ENCODE measurements at regions not wholly inside any gene's neighbourhood (a gene's known extent, or its start where the extent isn't known, plus 50 kb on each side); places are given as distances from the start of the nearest gene placed in this dataset.

- TF ChIP-seq TARDBP (IDR thresholded peaks at IDR 0.05) (no peak), FOXM1 (IDR thresholded peaks at IDR 0.05; ENCODE audit: borderline replicate concordance) (no peak), CTBP1 (IDR thresholded peaks at IDR 0.05; ENCODE audit: borderline replicate concordance) (no peak), SUZ12 (IDR thresholded peaks at IDR 0.05) (no peak), FOXK2 (IDR thresholded peaks at IDR 0.05) (no peak), ARNT (IDR thresholded peaks at IDR 0.05) (no peak)
Observed at GRCh38 chr18:71682591-71682990, 861.6 kb downstream of the CBLN2 start.
